Hepatocyte (in vitro differentiated cells): ENCODE measurements at regions not wholly inside any gene's neighbourhood (a gene's known extent, or its start where the extent isn't known, plus 50 kb on each side); places are given as distances from the start of the nearest gene placed in this dataset.

Source experiments
- DNase-seq: peaks from one replicate; pipeline ENCODE4 v3.0.0-alpha.2; 2016; ENCODE audit warnings: low spot score
- H2AFZ ChIP-seq: fragments of 200-600 bp; sonication (generic); 2 replicates; pipeline ENCODE4 v1.6.0; 2016; ENCODE audit warnings: antibody characterized with exemption, mild to moderate bottlenecking
- H3K27ac ChIP-seq: fragments of 200-600 bp; sonication (generic); 2 replicates; pipeline ENCODE4 v1.5.1; 2016; ENCODE audit warnings: mild to moderate bottlenecking
- H3K27me3 ChIP-seq: fragments of 200-600 bp; sonication (generic); 2 replicates; pipeline ENCODE4 v1.6.1; 2016
- H3K36me3 ChIP-seq: fragments of 200-600 bp; sonication (generic); replicated peaks from 2 replicates; pipeline ENCODE4 v1.5.1; 2016; ENCODE audit warnings: low read depth; ENCODE audit not compliant: insufficient read depth
- H3K4me1 ChIP-seq: fragments of 200-600 bp; sonication (generic); 2 replicates; pipeline ENCODE4 v1.5.1; 2016; ENCODE audit warnings: mild to moderate bottlenecking, moderate library complexity; ENCODE audit not compliant: insufficient read depth
- H3K4me2 ChIP-seq: fragments of 200-600 bp; sonication (generic); 2 replicates; pipeline ENCODE4 v1.6.0; 2016
- H3K4me3 ChIP-seq: fragments of 200-600 bp; sonication (generic); 2 replicates; pipeline ENCODE4 v1.5.1; 2016; ENCODE audit warnings: mild to moderate bottlenecking
- H3K79me2 ChIP-seq: fragments of 200-600 bp; sonication (generic); 2 replicates; pipeline ENCODE4 v1.6.0; 2017; ENCODE audit warnings: mild to moderate bottlenecking
- H3K9me2 ChIP-seq: fragments of 200-600 bp; sonication (generic); replicated peaks from 2 replicates; pipeline ENCODE4 v1.6.0; 2017; ENCODE audit warnings: mild to moderate bottlenecking; ENCODE audit not compliant: insufficient read depth
- H3K9me3 ChIP-seq: fragments of 200-600 bp; sonication (generic); 2 replicates; pipeline ENCODE4 v1.5.1; 2016; ENCODE audit warnings: low read depth, mild to moderate bottlenecking
- H4K20me1 ChIP-seq: fragments of 200-600 bp; sonication (generic); 2 replicates; pipeline ENCODE4 v1.6.0; 2016; ENCODE audit warnings: mild to moderate bottlenecking; ENCODE audit not compliant: insufficient read depth, poor library complexity, severe bottlenecking
- EZH2 ChIP-seq: fragments of 200-600 bp; sonication (generic); IDR thresholded peaks from 2 replicates; pipeline ENCODE4 v1.6.1; 2016; ENCODE audit warnings: antibody characterized with exemption, mild to moderate bottlenecking, borderline replicate concordance
- EZH2phosphoT487 ChIP-seq: fragments of 200-600 bp; sonication (generic); IDR thresholded peaks from one replicate; pipeline ENCODE4 v1.6.1; 2018; ENCODE audit warnings: antibody characterized with exemption, mild to moderate bottlenecking, low read depth, moderate library complexity; ENCODE audit not compliant: unreplicated experiment, severe bottlenecking
- WGBS: methylation state at CpG from one replicate; pipeline ENCODE4 v1.1.6; 2016; ENCODE audit warnings: low lambda C conversion rate; ENCODE audit errors: missing lambda C conversion rate; 5-methylcytosine and 5-hydroxymethylcytosine counted together
- TF ChIP-seq, protein P1 (sequence below): fragments of 200-600 bp; sonication (generic); IDR thresholded peaks from 2 replicates; pipeline ENCODE4 v1.5.1; 2016; ENCODE audit warnings: antibody characterized with exemption, mild to moderate bottlenecking; ENCODE audit not compliant: poor library complexity

DNA sequence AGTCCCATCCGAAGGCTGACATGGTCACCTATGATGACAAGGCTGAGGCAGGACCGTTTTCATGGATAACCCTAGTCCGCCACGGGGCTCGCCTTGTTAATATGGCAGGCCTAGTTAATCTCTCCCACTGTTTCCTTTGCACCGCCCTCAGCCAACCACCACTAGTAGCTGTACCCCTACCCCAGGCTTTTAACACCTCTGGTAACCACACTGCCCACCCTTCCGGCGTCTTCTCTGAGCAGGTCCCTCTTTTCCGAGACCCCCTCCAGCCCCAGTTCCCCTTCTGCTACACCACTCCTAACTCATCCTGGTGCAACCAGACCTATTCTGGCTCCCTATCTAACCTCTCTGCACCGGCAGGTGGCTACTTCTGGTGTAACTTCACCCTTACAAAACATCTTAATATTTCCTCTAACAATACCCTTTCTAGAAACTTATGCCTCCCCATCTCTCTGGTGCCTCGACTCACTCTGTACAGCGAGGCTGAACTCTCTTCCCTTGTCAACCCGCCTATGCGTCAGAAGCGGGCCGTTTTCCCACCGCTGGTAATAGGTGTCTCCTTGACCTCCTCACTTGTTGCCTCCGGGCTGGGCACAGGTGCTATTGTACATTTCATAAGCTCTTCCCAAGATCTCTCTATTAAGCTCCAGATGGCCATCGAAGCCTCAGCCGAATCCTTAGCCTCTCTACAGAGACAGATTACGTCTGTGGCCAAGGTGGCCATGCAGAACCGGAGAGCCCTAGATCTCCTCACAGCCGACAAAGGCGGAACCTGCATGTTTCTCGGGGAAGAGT is 964.4 kb downstream of the RPA4 start:
- no peak for DNase-seq
- Histone ChIP-seq H3K4me1 (no peaks in the 10 kb centered on the region), H3K27ac (no peak overlapping the region), H4K20me1 (no peaks in the 10 kb centered on the region), H3K4me3 (no peak overlapping the region), H3K4me2 (no peak overlapping the region), H3K79me2 (no peaks in the 10 kb centered on the region), H2AFZ (no peak overlapping the region), H3K36me3 (no peaks in the 10 kb centered on the region), H3K9me3 (no peaks in the 10 kb centered on the region), H3K9me2 (no peaks in the 10 kb centered on the region), H3K27me3 (no peaks in the 10 kb centered on the region)
- no peak for TF ChIP-seq EZH2phosphoT487
- TF ChIP-seq, protein P1, sequence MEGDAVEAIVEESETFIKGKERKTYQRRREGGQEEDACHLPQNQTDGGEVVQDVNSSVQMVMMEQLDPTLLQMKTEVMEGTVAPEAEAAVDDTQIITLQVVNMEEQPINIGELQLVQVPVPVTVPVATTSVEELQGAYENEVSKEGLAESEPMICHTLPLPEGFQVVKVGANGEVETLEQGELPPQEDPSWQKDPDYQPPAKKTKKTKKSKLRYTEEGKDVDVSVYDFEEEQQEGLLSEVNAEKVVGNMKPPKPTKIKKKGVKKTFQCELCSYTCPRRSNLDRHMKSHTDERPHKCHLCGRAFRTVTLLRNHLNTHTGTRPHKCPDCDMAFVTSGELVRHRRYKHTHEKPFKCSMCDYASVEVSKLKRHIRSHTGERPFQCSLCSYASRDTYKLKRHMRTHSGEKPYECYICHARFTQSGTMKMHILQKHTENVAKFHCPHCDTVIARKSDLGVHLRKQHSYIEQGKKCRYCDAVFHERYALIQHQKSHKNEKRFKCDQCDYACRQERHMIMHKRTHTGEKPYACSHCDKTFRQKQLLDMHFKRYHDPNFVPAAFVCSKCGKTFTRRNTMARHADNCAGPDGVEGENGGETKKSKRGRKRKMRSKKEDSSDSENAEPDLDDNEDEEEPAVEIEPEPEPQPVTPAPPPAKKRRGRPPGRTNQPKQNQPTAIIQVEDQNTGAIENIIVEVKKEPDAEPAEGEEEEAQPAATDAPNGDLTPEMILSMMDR, result no peak
- TF ChIP-seq EZH2, result no peak
- WGBS, result 94% methylated on average over 25 of the region's 25 CpGs

DNA sequence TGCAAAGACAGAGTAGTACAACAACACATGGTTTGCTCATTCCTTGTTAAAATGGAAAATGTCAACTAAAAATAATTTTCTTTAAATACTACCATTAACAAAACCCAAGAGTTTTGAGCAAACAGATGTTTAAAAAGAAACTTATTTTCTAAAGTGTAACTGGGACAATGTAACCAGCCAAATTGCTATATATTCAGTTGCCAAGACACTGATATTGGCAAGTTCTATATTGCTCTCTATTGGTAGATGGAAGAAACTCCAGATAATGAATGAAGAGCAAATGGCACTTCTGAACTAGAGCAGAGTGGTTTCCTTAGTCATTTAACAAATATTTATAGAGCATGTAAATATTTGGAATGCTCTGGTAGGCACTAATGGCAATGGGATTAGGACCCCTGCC is 966.2 kb downstream of the RPA4 start:
- no peak for TF ChIP-seq EZH2phosphoT487
- TF ChIP-seq, protein P1, result no peak
- no peak for TF ChIP-seq EZH2
- no peak for DNase-seq
- Histone ChIP-seq H3K9me3 (no peaks in the 10 kb centered on the region), H4K20me1 (no peaks in the 10 kb centered on the region), H3K36me3 (no peaks in the 10 kb centered on the region), H3K27ac (no peak overlapping the region), H3K4me2 (no peak overlapping the region), H3K4me1 (no peaks in the 10 kb centered on the region), H3K27me3 (no peaks in the 10 kb centered on the region), H3K9me2 (no peaks in the 10 kb centered on the region), H3K79me2 (no peaks in the 10 kb centered on the region), H3K4me3 (no peak overlapping the region), H2AFZ (no peak overlapping the region)

DNA sequence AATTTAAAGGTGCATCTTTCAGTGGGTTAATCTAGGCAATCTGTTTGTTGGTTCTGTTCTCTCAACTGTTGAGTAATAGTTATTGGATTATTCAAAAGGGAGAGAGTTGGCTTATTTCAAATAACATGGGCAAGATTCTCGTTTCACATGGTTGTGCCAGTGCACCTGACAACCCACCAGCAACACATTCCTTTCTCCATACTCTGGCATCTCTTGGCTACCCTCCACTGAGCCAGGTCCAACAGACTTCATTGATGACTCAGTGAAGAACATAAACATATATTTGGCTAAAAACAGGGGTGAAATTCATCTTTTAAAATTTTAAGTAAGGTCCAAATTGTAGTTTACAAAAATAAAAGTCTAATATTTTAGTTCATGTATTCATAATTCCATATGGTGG is 967.2 kb downstream of the RPA4 start:
- Histone ChIP-seq H4K20me1 (no peaks in the 10 kb centered on the region), H3K79me2 (no peaks in the 10 kb centered on the region), H3K4me2 (no peak overlapping the region), H3K9me2 (no peaks in the 10 kb centered on the region), H2AFZ (no peak overlapping the region), H3K27ac (no peak overlapping the region), H3K9me3 (no peaks in the 10 kb centered on the region), H3K36me3 (no peaks in the 10 kb centered on the region), H3K4me1 (no peaks in the 10 kb centered on the region), H3K4me3 (no peak overlapping the region), H3K27me3 (no peaks in the 10 kb centered on the region)
- no peak for DNase-seq
- TF ChIP-seq EZH2 (no peak), EZH2phosphoT487 (no peak)
- TF ChIP-seq, protein P1, result no peak
- 76% methylated on average over 1 of the region's 1 CpG for WGBS
